22Rv1 (cell line): ENCODE measurements at regions not wholly inside any gene's neighbourhood (a gene's known extent, or its start where the extent isn't known, plus 50 kb on each side); places are given as distances from the start of the nearest gene placed in this dataset.

Experiments used
- CTCF ChIP-seq: fragments of 450-650 bp; IDR thresholded peaks from 2 replicates; pipeline ENCODE4 v1.5.1; 2017; ENCODE audit warnings: mild to moderate bottlenecking
- ZFX ChIP-seq: fragments of 450-650 bp; IDR thresholded peaks from 2 replicates; pipeline ENCODE4 v1.6.1; 2017; ENCODE audit warnings: antibody characterized with exemption, borderline replicate concordance

GRCh38 chr11:19375440-19375839 lies 134.7 kb upstream of the E2F8 start:
- no peak for TF ChIP-seq CTCF
- no peak for TF ChIP-seq ZFX
